SU-DHL-6 (cell line): ENCODE measurements at regions not wholly inside any gene's neighbourhood (a gene's known extent, or its start where the extent isn't known, plus 50 kb on each side); places are given as distances from the start of the nearest gene placed in this dataset.

ENCODE experiments used
- H2AFZ ChIP-seq: fragments of 200-600 bp; sonication (generic); 2 replicates; pipeline ENCODE4 v1.6.1; 2014; ENCODE audit warnings: low read depth, mild to moderate bottlenecking, moderate library complexity, mixed read lengths, antibody characterized with exemption, low read length; ENCODE audit not compliant: severe bottlenecking
- H3F3A ChIP-seq: fragments of 200-600 bp; shearing (Covaris generic); 2 replicates; pipeline ENCODE4 v1.6.0; 2016; ENCODE audit warnings: antibody characterized with exemption, mild to moderate bottlenecking; ENCODE audit not compliant: insufficient read depth
- H3K27ac ChIP-seq: fragments of 200-600 bp; sonication (generic); 2 replicates; pipeline ENCODE4 v1.5.1; 2016; ENCODE audit warnings: low read depth, mild to moderate bottlenecking, low read length, moderate library complexity, mixed read lengths
- H3K27me3 ChIP-seq: fragments of 200-600 bp; sonication (generic), shearing (Covaris generic); 2 replicates; pipeline ENCODE4 v1.6.0; 2014; ENCODE audit warnings: mild to moderate bottlenecking, low read length
- H3K36me3 ChIP-seq: fragments of 200-600 bp; sonication (generic); 2 replicates; pipeline ENCODE4 v1.6.1; 2014; ENCODE audit warnings: mild to moderate bottlenecking, low read length, mixed read lengths
- H3K4me2 ChIP-seq: fragments of 300-600, 200-600 bp; shearing (Covaris generic), sonication (generic); 2 replicates; pipeline ENCODE4 v1.6.0; 2014; ENCODE audit warnings: low read length, low read depth, mild to moderate bottlenecking; ENCODE audit not compliant: poor library complexity, severe bottlenecking
- H3K4me3 ChIP-seq: fragments of 200-600 bp; sonication (generic); 2 replicates; pipeline ENCODE4 v1.5.1; 2014; ENCODE audit warnings: antibody characterized with exemption, low read length, mild to moderate bottlenecking, mixed read lengths; ENCODE audit not compliant: insufficient read depth, poor library complexity, severe bottlenecking
- H3K79me2 ChIP-seq: fragments of 200-600 bp; sonication (generic); 2 replicates; pipeline ENCODE4 v1.6.1; 2014; ENCODE audit warnings: mild to moderate bottlenecking, low read length, moderate library complexity; ENCODE audit not compliant: insufficient read depth
- H3K9ac ChIP-seq: fragments of 200-600 bp; sonication (generic); 2 replicates; pipeline ENCODE4 v1.7.0; 2014; ENCODE audit warnings: mild to moderate bottlenecking, low read length
- H3K9me2 ChIP-seq: fragments of 200-600 bp; sonication (generic); replicated peaks from 2 replicates; pipeline ENCODE4 v1.6.1; 2014; ENCODE audit warnings: low read length; ENCODE audit not compliant: insufficient read depth
- H3K9me3 ChIP-seq: fragments of 200-600 bp; sonication (generic); 2 replicates; pipeline ENCODE4 v1.6.1; 2014; ENCODE audit warnings: low read length, mixed read lengths; ENCODE audit not compliant: insufficient read depth
- H4K20me1 ChIP-seq: fragments of 200-600 bp; sonication (generic); 2 replicates; pipeline ENCODE4 v1.6.1; 2014; ENCODE audit warnings: low read depth, mild to moderate bottlenecking, antibody characterized with exemption, low read length, moderate library complexity, mixed read lengths
- CTCF ChIP-seq: fragments of 200-600 bp; sonication (generic); IDR thresholded peaks from one replicate; pipeline ENCODE4 v1.5.1; 2017; ENCODE audit warnings: antibody characterized with exemption, mild to moderate bottlenecking, low read length, moderate library complexity; ENCODE audit not compliant: insufficient read depth, poor library complexity, severe bottlenecking
- EZH2phosphoT487 ChIP-seq: fragments of 200-600 bp; sonication (generic), shearing (Covaris generic); conservative IDR thresholded peaks from 2 replicates; pipeline ENCODE4 v1.6.1; 2018; ENCODE audit warnings: mild to moderate bottlenecking, antibody characterized with exemption, low read length, moderate library complexity, mixed read lengths

DNA sequence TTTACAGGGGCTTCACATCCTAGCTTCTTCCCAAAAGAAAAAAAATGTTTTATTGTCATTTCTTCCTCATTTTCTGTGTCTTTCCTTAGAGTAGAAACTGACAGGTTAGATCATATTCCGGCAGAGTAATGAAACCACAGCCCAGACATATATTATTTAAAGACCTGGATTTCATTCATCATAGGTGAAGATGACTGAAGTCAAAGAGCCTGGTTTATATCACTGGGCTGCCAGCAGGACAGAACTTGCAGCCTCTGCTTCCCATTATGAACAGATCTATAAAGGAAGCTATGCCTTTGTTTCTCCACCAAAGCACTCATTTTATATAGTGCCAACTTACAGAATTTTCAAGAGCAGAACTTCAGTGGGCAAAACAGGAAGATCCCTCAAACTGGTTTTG lies 137.9 kb downstream of the METTL4 start:
- H3F3A ChIP-seq: no peaks in the 10 kb centered on the region
- TF ChIP-seq CTCF: no peak
- TF ChIP-seq EZH2phosphoT487: no peak
- H3K79me2 ChIP-seq: no peaks in the 10 kb centered on the region
- H3K4me3 ChIP-seq: no peak overlapping the region
- H3K9me2 ChIP-seq: no peaks in the 10 kb centered on the region
- H3K36me3 ChIP-seq: no peaks in the 10 kb centered on the region
- H2AFZ ChIP-seq: no peak overlapping the region
- H3K27me3 ChIP-seq: no peaks in the 10 kb centered on the region
- no peak overlapping the region for H3K9ac ChIP-seq
- no peaks in the 10 kb centered on the region for H4K20me1 ChIP-seq
- no peaks in the 10 kb centered on the region for H3K9me3 ChIP-seq
- H3K4me2 ChIP-seq: no peak overlapping the region
- H3K27ac ChIP-seq: no peak overlapping the region

DNA sequence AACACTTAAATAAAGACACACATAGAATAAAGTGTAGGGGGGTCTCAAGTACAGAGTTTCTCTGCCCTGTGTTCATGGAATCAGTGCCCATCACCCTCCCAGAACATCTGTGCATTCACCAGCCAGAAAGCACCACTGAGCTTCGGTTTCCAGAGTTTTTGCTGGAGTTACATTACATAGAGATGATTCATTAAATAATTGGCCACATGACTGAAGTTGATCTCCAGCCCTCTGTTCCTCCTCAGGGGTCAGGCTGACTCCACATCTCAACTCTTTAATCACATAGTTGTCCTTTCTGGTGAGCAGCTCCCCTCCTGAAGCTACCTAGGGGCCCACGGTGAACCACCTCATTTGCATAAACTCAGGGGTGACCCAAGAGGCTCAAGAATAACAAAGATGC lies 129.8 kb downstream of the METTL4 start:
- H4K20me1 ChIP-seq: no peaks in the 10 kb centered on the region
- no peaks in the 10 kb centered on the region for H3K9me3 ChIP-seq
- H3K27ac ChIP-seq: no peak overlapping the region
- no peak for TF ChIP-seq CTCF
- TF ChIP-seq EZH2phosphoT487: no peak
- H3K4me3 ChIP-seq: no peak overlapping the region
- no peak overlapping the region for H3K9ac ChIP-seq
- H3K4me2 ChIP-seq: no peak overlapping the region
- H3K9me2 ChIP-seq: no peaks in the 10 kb centered on the region
- H3F3A ChIP-seq: no peaks in the 10 kb centered on the region
- no peaks in the 10 kb centered on the region for H3K27me3 ChIP-seq
- H3K79me2 ChIP-seq: no peaks in the 10 kb centered on the region
- H3K36me3 ChIP-seq: no peaks in the 10 kb centered on the region
- no peak overlapping the region for H2AFZ ChIP-seq

DNA sequence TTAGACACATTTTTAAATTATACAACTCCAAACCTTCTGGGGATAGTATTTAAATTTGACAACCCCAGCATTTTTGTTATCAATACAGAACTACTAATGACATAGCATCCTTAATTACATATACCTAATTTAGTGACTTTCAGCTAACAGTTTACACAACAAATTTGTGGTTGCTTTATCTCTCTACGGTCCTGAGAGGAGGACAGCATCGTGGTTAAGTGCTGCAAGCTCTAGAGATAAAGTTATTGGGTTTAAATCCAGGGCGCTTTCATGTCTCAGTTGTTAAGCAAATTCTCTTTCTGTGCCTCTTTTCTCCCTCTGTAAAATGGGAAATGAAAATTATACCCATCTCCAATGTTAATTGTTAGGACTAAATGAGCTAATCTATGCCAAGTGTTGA lies 129.3 kb downstream of the METTL4 start:
- Histone ChIP-seq H3K9me3 (no peaks in the 10 kb centered on the region), H3F3A (no peaks in the 10 kb centered on the region), H3K9ac (no peak overlapping the region), H3K4me3 (no peak overlapping the region), H3K27me3 (no peaks in the 10 kb centered on the region), H3K9me2 (no peaks in the 10 kb centered on the region), H3K4me2 (no peak overlapping the region), H3K36me3 (no peaks in the 10 kb centered on the region), H4K20me1 (no peaks in the 10 kb centered on the region), H3K27ac (no peak overlapping the region), H2AFZ (no peak overlapping the region), H3K79me2 (no peaks in the 10 kb centered on the region)
- TF ChIP-seq EZH2phosphoT487: no peak
- no peak for TF ChIP-seq CTCF
